ENCODE measurements at regions not wholly inside any gene's neighbourhood (a gene's known extent, or its start where the extent isn't known, plus 50 kb on each side); places are given as distances from the start of the nearest gene placed in this dataset.
"Not testable (repeated sequence)": the region's sequence is repeated elsewhere in the genome, so short reads cannot be mapped to it uniquely, and the experiment has no call there.

- no peak for TF ChIP-seq CTCF (IDR thresholded peaks at IDR 0.05)
- no peaks in the 10 kb centered on the region for H3K9me3 ChIP-seq (ENCODE audit: control insufficient read depth, low read length)
- H3K79me2 ChIP-seq = no peaks in the 10 kb centered on the region
- no peak overlapping the region for H3K9ac ChIP-seq
- no peak overlapping the region for H3K4me2 ChIP-seq (ENCODE audit: low read length)
- no peaks in the 10 kb centered on the region for H3K27me3 ChIP-seq (ENCODE audit: control insufficient read depth, insufficient read depth, low read length)
- no peaks in the 10 kb centered on the region for H3K36me3 ChIP-seq (ENCODE audit: control insufficient read depth, insufficient read depth, low read length)
- H3K4me3 ChIP-seq (ENCODE audit: low read depth, low read length) = no peak overlapping the region
- H3K4me1 ChIP-seq = no peaks in the 10 kb centered on the region
- H3K27ac ChIP-seq = no peak overlapping the region
- no peak overlapping the region for H2AFZ ChIP-seq
These were observed 231.0 kb downstream of the GOLGA6L6 start for GRCh38 chr15:20310603-20311002.

- not testable (repeated sequence) for H3K4me3 ChIP-seq (ENCODE audit: low read depth, low read length); H3K9ac ChIP-seq; H3K79me2 ChIP-seq; H3K27ac ChIP-seq; H3K27me3 ChIP-seq (ENCODE audit: control insufficient read depth, insufficient read depth, low read length); H2AFZ ChIP-seq; H3K4me1 ChIP-seq; H3K36me3 ChIP-seq (ENCODE audit: control insufficient read depth, insufficient read depth, low read length); H3K9me3 ChIP-seq (ENCODE audit: control insufficient read depth, low read length); H3K4me2 ChIP-seq (ENCODE audit: low read length)
These were observed 231.6 kb downstream of the GOLGA6L6 start for GRCh38 chr15:20309966-20310365.

- H3K9ac ChIP-seq; H3K4me3 ChIP-seq (ENCODE audit: low read depth, low read length); H3K4me1 ChIP-seq: not testable (repeated sequence)
These were observed 232.2 kb downstream of the GOLGA6L6 start for GRCh38 chr15:20309395-20309794.

GRCh38 chr15:20308027-20308690 lies 233.4 kb downstream of the GOLGA6L6 start:
- not testable (repeated sequence) for H3K27ac ChIP-seq; H2AFZ ChIP-seq; H3K9me3 ChIP-seq (ENCODE audit: control insufficient read depth, low read length); H3K79me2 ChIP-seq; H3K4me3 ChIP-seq (ENCODE audit: low read depth, low read length); H3K27me3 ChIP-seq (ENCODE audit: control insufficient read depth, insufficient read depth, low read length); H3K4me1 ChIP-seq; H3K9ac ChIP-seq; H3K36me3 ChIP-seq (ENCODE audit: control insufficient read depth, insufficient read depth, low read length); H3K4me2 ChIP-seq (ENCODE audit: low read length)

More at GRCh38 chr15:20309395-20309794, 232.2 kb downstream of the GOLGA6L6 start:
- not testable (repeated sequence) for H3K27me3 ChIP-seq (ENCODE audit: control insufficient read depth, insufficient read depth, low read length); H3K4me2 ChIP-seq (ENCODE audit: low read length); H3K9me3 ChIP-seq (ENCODE audit: control insufficient read depth, low read length); H2AFZ ChIP-seq; H3K79me2 ChIP-seq; H3K36me3 ChIP-seq (ENCODE audit: control insufficient read depth, insufficient read depth, low read length); H3K27ac ChIP-seq

GRCh38 chr15:20307137-20307536 lies 234.5 kb downstream of the GOLGA6L6 start:
- H3K9ac ChIP-seq = not testable (repeated sequence)

GRCh38 chr15:20306497-20307106 lies 235.0 kb downstream of the GOLGA6L6 start:
- not testable (repeated sequence) for H3K4me1 ChIP-seq; H3K4me3 ChIP-seq (ENCODE audit: low read depth, low read length); H3K9me3 ChIP-seq (ENCODE audit: control insufficient read depth, low read length); H3K36me3 ChIP-seq (ENCODE audit: control insufficient read depth, insufficient read depth, low read length); H3K27ac ChIP-seq; H3K4me2 ChIP-seq (ENCODE audit: low read length); H3K27me3 ChIP-seq (ENCODE audit: control insufficient read depth, insufficient read depth, low read length); H3K9ac ChIP-seq; H3K79me2 ChIP-seq; H2AFZ ChIP-seq

More at GRCh38 chr15:20307137-20307536, 234.5 kb downstream of the GOLGA6L6 start:
- not testable (repeated sequence) for H3K4me2 ChIP-seq (ENCODE audit: low read length); H3K4me3 ChIP-seq (ENCODE audit: low read depth, low read length); H3K27ac ChIP-seq; H3K79me2 ChIP-seq; H3K27me3 ChIP-seq (ENCODE audit: control insufficient read depth, insufficient read depth, low read length); H2AFZ ChIP-seq; H3K9me3 ChIP-seq (ENCODE audit: control insufficient read depth, low read length); H3K4me1 ChIP-seq; H3K36me3 ChIP-seq (ENCODE audit: control insufficient read depth, insufficient read depth, low read length)

- H3K79me2 ChIP-seq; H3K36me3 ChIP-seq (ENCODE audit: control insufficient read depth, insufficient read depth, low read length); H3K4me1 ChIP-seq; H3K27ac ChIP-seq; H2AFZ ChIP-seq; H3K9me3 ChIP-seq (ENCODE audit: control insufficient read depth, low read length); H3K4me2 ChIP-seq (ENCODE audit: low read length); H3K4me3 ChIP-seq (ENCODE audit: low read depth, low read length); H3K9ac ChIP-seq; H3K27me3 ChIP-seq (ENCODE audit: control insufficient read depth, insufficient read depth, low read length): not testable (repeated sequence)
These were observed 235.7 kb downstream of the GOLGA6L6 start for GRCh38 chr15:20305912-20306311.

- not testable (repeated sequence) for H3K4me3 ChIP-seq (ENCODE audit: low read depth, low read length); H3K4me2 ChIP-seq (ENCODE audit: low read length); H3K79me2 ChIP-seq; H3K27me3 ChIP-seq (ENCODE audit: control insufficient read depth, insufficient read depth, low read length); H3K27ac ChIP-seq; H3K9ac ChIP-seq; H3K4me1 ChIP-seq; H2AFZ ChIP-seq; H3K36me3 ChIP-seq (ENCODE audit: control insufficient read depth, insufficient read depth, low read length); H3K9me3 ChIP-seq (ENCODE audit: control insufficient read depth, low read length)
These were observed 236.6 kb downstream of the GOLGA6L6 start for GRCh38 chr15:20305015-20305465.

- not testable (repeated sequence) for H3K27me3 ChIP-seq (ENCODE audit: control insufficient read depth, insufficient read depth, low read length); H3K4me1 ChIP-seq; H3K9me3 ChIP-seq (ENCODE audit: control insufficient read depth, low read length); H2AFZ ChIP-seq; H3K9ac ChIP-seq; H3K27ac ChIP-seq; H3K36me3 ChIP-seq (ENCODE audit: control insufficient read depth, insufficient read depth, low read length); H3K4me2 ChIP-seq (ENCODE audit: low read length); H3K79me2 ChIP-seq; H3K4me3 ChIP-seq (ENCODE audit: low read depth, low read length)
These were observed 237.2 kb downstream of the GOLGA6L6 start for GRCh38 chr15:20304282-20305014.
